HL-60 (cell line): ENCODE measurements at regions not wholly inside any gene's neighbourhood (a gene's known extent, or its start where the extent isn't known, plus 50 kb on each side); places are given as distances from the start of the nearest gene placed in this dataset.

Experiments used
- DNase-seq, 2 experiments: peaks; one replicate each; pipeline ENCODE4 v3.0.0-alpha.2; 2010 to 2020; ENCODE audit warnings: low read depth in 1 of 2, low spot score in 1 of 2
- H3K27ac ChIP-seq: fragments of 250-450 bp; sonication (Bioruptor Pico); replicated peaks from 2 replicates; pipeline ENCODE4 v1.5.1; 2020; ENCODE audit warnings: mild to moderate bottlenecking, moderate library complexity
- H3K27me3 ChIP-seq: fragments of 250-450 bp; sonication (Bioruptor Pico); 2 replicates; pipeline ENCODE4 v1.5.1; 2021; ENCODE audit warnings: mild to moderate bottlenecking, moderate library complexity; ENCODE audit not compliant: insufficient read depth, poor library complexity, severe bottlenecking
- H3K4me3 ChIP-seq: replicated peaks from 2 replicates; pipeline ENCODE4 v1.5.1; 2011; ENCODE audit warnings: mild to moderate bottlenecking, control low read depth, low read length; ENCODE audit not compliant: insufficient read depth
- CTCF ChIP-seq: IDR thresholded peaks from one replicate; pipeline ENCODE4 v1.5.1; 2011; ENCODE audit warnings: low read length, control low read depth, inconsistent platforms; ENCODE audit not compliant: insufficient read depth
- GABPA ChIP-seq: IDR thresholded peaks from 2 replicates; pipeline ENCODE4 v1.6.1; 2012; ENCODE audit warnings: low read depth
- POLR2AphosphoS5 ChIP-seq: IDR thresholded peaks from 2 replicates; pipeline ENCODE4 v1.6.1; 2012; ENCODE audit warnings: low read depth
- SPI1 ChIP-seq: IDR thresholded peaks from 2 replicates; pipeline ENCODE4 v1.6.1; 2012; ENCODE audit warnings: low read depth, mild to moderate bottlenecking, borderline replicate concordance
- TF ChIP-seq, protein P1 (sequence below): IDR thresholded peaks from 2 replicates; pipeline ENCODE4 v1.6.1; 2012; ENCODE audit warnings: low read depth; ENCODE audit not compliant: insufficient replicate concordance

- no peak for DNase-seq
- Histone ChIP-seq H3K27ac (no peak overlapping the region), H3K4me3 (no peak overlapping the region), H3K27me3 (no peaks in the 10 kb centered on the region)
- TF ChIP-seq SPI1: no peak
- TF ChIP-seq, protein P1, sequence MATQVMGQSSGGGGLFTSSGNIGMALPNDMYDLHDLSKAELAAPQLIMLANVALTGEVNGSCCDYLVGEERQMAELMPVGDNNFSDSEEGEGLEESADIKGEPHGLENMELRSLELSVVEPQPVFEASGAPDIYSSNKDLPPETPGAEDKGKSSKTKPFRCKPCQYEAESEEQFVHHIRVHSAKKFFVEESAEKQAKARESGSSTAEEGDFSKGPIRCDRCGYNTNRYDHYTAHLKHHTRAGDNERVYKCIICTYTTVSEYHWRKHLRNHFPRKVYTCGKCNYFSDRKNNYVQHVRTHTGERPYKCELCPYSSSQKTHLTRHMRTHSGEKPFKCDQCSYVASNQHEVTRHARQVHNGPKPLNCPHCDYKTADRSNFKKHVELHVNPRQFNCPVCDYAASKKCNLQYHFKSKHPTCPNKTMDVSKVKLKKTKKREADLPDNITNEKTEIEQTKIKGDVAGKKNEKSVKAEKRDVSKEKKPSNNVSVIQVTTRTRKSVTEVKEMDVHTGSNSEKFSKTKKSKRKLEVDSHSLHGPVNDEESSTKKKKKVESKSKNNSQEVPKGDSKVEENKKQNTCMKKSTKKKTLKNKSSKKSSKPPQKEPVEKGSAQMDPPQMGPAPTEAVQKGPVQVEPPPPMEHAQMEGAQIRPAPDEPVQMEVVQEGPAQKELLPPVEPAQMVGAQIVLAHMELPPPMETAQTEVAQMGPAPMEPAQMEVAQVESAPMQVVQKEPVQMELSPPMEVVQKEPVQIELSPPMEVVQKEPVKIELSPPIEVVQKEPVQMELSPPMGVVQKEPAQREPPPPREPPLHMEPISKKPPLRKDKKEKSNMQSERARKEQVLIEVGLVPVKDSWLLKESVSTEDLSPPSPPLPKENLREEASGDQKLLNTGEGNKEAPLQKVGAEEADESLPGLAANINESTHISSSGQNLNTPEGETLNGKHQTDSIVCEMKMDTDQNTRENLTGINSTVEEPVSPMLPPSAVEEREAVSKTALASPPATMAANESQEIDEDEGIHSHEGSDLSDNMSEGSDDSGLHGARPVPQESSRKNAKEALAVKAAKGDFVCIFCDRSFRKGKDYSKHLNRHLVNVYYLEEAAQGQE: no peak
- no peak for TF ChIP-seq POLR2AphosphoS5
These were observed 50.5 kb upstream of the IKBKE start for GRCh38 chr1:206419783-206420182.

- Histone ChIP-seq H3K27ac (no peak overlapping the region), H3K27me3 (no peaks in the 10 kb centered on the region), H3K4me3 (no peak overlapping the region)
- DNase-seq: no peak
- no peak for TF ChIP-seq SPI1
- TF ChIP-seq CTCF: no peak
- no peak for TF ChIP-seq POLR2AphosphoS5
- TF ChIP-seq, protein P1: no peak
- TF ChIP-seq GABPA: no peak
These were observed 49.8 kb upstream of the IKBKE start for GRCh38 chr1:206420471-206420870.
